K562 (cell line): ENCODE measurements at regions not wholly inside any gene's neighbourhood (a gene's known extent, or its start where the extent isn't known, plus 50 kb on each side); places are given as distances from the start of the nearest gene placed in this dataset.

Source experiments
- CBX8 ChIP-seq: fragments of 200-600 bp; sonication (generic); IDR thresholded peaks from 2 replicates; pipeline ENCODE4 v1.6.1; 2012; ENCODE audit warnings: borderline replicate concordance, mixed run types, low read depth, mild to moderate bottlenecking, moderate library complexity, mixed read lengths, low read length, control low read depth, inconsistent platforms; ENCODE audit not compliant: poor library complexity, severe bottlenecking; ENCODE audit errors: extremely low read depth
- EZH2 ChIP-seq: IDR thresholded peaks from 2 replicates; pipeline ENCODE4 v1.6.1; 2012; ENCODE audit warnings: low read depth, mild to moderate bottlenecking, inconsistent platforms, low read length, borderline replicate concordance
- MAFK ChIP-seq: IDR thresholded peaks from 2 replicates; pipeline ENCODE4 v1.6.1; 2011; ENCODE audit warnings: low read length, improper control_type of control experiment
- NR2C2 ChIP-seq, 2 experiments: fragments of 200-800 bp in 1 of 2; sonication (Bioruptor generic) in 1 of 2; sonication (generic) in 1 of 2; formaldehyde crosslinking in 1 of 2; IDR thresholded peaks; 2 replicates each; pipeline versions ENCODE4 v1.6.1 to v1.8.0; 2016 to 2022; ENCODE audit warnings: mild to moderate bottlenecking in 1 of 2, missing compliant biosample characterization in 1 of 2, missing genetic modification characterization in 1 of 2, missing genetic modification reagents in 1 of 2
- PHF8 ChIP-seq: fragments of 200-600 bp; sonication (generic); IDR thresholded peaks from 2 replicates; pipeline ENCODE4 v1.6.1; 2012; ENCODE audit warnings: mixed run types, mild to moderate bottlenecking, inconsistent platforms, low read length, moderate library complexity, borderline replicate concordance
- SMC3 ChIP-seq: conservative IDR thresholded peaks from 2 replicates; pipeline ENCODE4 v1.6.1; 2011; ENCODE audit warnings: low read depth, low read length, improper control_type of control experiment; ENCODE audit not compliant: insufficient read depth
- TARDBP ChIP-seq: fragments of 450-650 bp; IDR thresholded peaks from 2 replicates; pipeline ENCODE4 v1.6.1; 2016
- XRCC5 ChIP-seq: fragments of 200-400 bp; formaldehyde crosslinking; IDR thresholded peaks from 2 replicates; pipeline ENCODE4 v1.6.1; 2017; ENCODE audit warnings: low read depth, mild to moderate bottlenecking, low read length
- TF ChIP-seq, protein P1 (sequence below), 2 experiments: fragments of 450-650 bp in 1 of 2; sonication (generic) in 1 of 2; formaldehyde crosslinking in 1 of 2; IDR thresholded peaks in 1 of 2; conservative IDR thresholded peaks in 1 of 2; 2 replicates each; pipeline versions ENCODE4 v1.6.1 to v1.8.1; 2016 to 2023; ENCODE audit warnings: mild to moderate bottlenecking in 2 of 2, moderate library complexity in 2 of 2, inconsistent platforms in 1 of 2, missing genetic modification reagents in 1 of 2
- TF ChIP-seq, protein P2 (sequence below): IDR thresholded peaks from 2 replicates; pipeline ENCODE4 v1.6.1; 2012; ENCODE audit warnings: low read depth, low read length, improper control_type of control experiment, borderline replicate concordance
- TF ChIP-seq, protein P3 (sequence below): sonication (generic); formaldehyde crosslinking; IDR thresholded peaks from 2 replicates; pipeline ENCODE4 v1.8.0; 2023; ENCODE audit warnings: mild to moderate bottlenecking, missing genetic modification reagents
- TF ChIP-seq, protein P4 (sequence below): sonication (generic); formaldehyde crosslinking; IDR thresholded peaks from 2 replicates; pipeline ENCODE4 v1.9.0; 2022; ENCODE audit warnings: mild to moderate bottlenecking, missing genetic modification reagents
- TF ChIP-seq, protein P5 (sequence below), 2 experiments: fragments of 450-650 bp; formaldehyde crosslinking in 1 of 2; IDR thresholded peaks; 2 replicates each; pipeline versions ENCODE4 v1.4.0 to v1.6.1; 2014 to 2020; ENCODE audit warnings: mild to moderate bottlenecking in 2 of 2, borderline replicate concordance in 1 of 2, low read depth in 1 of 2
- TF ChIP-seq, protein P6 (sequence below), 3 experiments: IDR thresholded peaks in 2 of 3; conservative IDR thresholded peaks in 1 of 3; 2 replicates each; pipeline ENCODE4 v1.5.1; 2011 to 2012; ENCODE audit warnings: low read length in 3 of 3, mild to moderate bottlenecking in 3 of 3, control low read depth in 2 of 3, improper control_type of control experiment in 1 of 3, inconsistent platforms in 1 of 3, low read depth in 1 of 3, mixed read lengths in 1 of 3, moderate library complexity in 1 of 3; ENCODE audit not compliant: insufficient read depth in 2 of 3

DNA sequence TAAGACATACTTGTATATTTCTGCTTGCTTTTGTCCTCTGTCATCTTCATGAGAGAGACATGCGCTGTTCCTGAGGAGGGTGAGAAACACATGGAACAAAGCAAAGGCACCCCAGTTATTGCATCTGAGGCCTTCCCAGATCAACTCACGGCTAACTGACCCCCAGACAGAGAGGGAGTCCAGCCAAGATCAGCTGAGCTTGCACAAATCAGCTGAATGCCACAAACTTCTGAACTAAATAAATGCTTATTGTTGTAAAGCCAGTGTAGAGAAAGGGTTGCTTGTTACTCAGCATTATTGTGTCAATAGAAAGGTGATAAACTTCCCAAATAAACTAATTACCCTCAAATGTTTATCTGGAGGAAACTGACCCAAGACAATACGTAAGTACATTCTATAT is 163.8 kb downstream of the BTC start:
- TF ChIP-seq, protein P1, sequence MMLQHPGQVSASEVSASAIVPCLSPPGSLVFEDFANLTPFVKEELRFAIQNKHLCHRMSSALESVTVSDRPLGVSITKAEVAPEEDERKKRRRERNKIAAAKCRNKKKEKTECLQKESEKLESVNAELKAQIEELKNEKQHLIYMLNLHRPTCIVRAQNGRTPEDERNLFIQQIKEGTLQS (IDR thresholded peaks at IDR 0.05), result no peak
- TF ChIP-seq, protein P1 (CRISPR knock-in tag; conservative IDR thresholded peaks at IDR 0.05), result no peak
- TF ChIP-seq TARDBP, result no peak
- peak; percentile 36; the same call in 1 of the 2 replicates for TF ChIP-seq MAFK
- TF ChIP-seq, protein P2, sequence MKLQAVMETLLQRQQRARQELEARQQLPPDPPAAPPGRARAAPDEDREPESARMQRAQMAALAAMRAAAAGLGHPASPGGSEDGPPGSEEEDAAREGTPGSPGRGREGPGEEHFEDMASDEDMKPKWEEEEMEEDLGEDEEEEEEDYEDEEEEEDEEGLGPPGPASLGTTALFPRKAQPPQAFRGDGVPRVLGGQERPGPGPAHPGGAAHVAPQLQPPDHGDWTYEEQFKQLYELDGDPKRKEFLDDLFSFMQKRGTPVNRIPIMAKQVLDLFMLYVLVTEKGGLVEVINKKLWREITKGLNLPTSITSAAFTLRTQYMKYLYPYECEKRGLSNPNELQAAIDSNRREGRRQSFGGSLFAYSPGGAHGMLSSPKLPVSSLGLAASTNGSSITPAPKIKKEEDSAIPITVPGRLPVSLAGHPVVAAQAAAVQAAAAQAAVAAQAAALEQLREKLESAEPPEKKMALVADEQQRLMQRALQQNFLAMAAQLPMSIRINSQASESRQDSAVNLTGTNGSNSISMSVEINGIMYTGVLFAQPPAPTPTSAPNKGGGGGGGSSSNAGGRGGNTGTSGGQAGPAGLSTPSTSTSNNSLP, result no peak
- TF ChIP-seq EZH2, result no peak
- TF ChIP-seq, protein P3, sequence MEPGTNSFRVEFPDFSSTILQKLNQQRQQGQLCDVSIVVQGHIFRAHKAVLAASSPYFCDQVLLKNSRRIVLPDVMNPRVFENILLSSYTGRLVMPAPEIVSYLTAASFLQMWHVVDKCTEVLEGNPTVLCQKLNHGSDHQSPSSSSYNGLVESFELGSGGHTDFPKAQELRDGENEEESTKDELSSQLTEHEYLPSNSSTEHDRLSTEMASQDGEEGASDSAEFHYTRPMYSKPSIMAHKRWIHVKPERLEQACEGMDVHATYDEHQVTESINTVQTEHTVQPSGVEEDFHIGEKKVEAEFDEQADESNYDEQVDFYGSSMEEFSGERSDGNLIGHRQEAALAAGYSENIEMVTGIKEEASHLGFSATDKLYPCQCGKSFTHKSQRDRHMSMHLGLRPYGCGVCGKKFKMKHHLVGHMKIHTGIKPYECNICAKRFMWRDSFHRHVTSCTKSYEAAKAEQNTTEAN (CRISPR knock-in tag), result no peak
- TF ChIP-seq, protein P4, sequence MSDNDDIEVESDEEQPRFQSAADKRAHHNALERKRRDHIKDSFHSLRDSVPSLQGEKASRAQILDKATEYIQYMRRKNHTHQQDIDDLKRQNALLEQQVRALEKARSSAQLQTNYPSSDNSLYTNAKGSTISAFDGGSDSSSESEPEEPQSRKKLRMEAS, result no peak
- TF ChIP-seq CBX8, result no peak
- TF ChIP-seq NR2C2 (CRISPR knock-in tag; IDR thresholded peaks at IDR 0.05), result no peak
- TF ChIP-seq NR2C2 (tag; IDR thresholded peaks at IDR 0.05), result no peak
- no peak for TF ChIP-seq PHF8
- TF ChIP-seq, protein P5, sequence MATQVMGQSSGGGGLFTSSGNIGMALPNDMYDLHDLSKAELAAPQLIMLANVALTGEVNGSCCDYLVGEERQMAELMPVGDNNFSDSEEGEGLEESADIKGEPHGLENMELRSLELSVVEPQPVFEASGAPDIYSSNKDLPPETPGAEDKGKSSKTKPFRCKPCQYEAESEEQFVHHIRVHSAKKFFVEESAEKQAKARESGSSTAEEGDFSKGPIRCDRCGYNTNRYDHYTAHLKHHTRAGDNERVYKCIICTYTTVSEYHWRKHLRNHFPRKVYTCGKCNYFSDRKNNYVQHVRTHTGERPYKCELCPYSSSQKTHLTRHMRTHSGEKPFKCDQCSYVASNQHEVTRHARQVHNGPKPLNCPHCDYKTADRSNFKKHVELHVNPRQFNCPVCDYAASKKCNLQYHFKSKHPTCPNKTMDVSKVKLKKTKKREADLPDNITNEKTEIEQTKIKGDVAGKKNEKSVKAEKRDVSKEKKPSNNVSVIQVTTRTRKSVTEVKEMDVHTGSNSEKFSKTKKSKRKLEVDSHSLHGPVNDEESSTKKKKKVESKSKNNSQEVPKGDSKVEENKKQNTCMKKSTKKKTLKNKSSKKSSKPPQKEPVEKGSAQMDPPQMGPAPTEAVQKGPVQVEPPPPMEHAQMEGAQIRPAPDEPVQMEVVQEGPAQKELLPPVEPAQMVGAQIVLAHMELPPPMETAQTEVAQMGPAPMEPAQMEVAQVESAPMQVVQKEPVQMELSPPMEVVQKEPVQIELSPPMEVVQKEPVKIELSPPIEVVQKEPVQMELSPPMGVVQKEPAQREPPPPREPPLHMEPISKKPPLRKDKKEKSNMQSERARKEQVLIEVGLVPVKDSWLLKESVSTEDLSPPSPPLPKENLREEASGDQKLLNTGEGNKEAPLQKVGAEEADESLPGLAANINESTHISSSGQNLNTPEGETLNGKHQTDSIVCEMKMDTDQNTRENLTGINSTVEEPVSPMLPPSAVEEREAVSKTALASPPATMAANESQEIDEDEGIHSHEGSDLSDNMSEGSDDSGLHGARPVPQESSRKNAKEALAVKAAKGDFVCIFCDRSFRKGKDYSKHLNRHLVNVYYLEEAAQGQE (IDR thresholded peaks at IDR 0.05; ENCODE audit: borderline replicate concordance), result no peak
- TF ChIP-seq, protein P5 (CRISPR knock-in tag; IDR thresholded peaks at IDR 0.05; ENCODE audit: low read depth), result no peak
- no peak for TF ChIP-seq XRCC5
- TF ChIP-seq, protein P6, sequence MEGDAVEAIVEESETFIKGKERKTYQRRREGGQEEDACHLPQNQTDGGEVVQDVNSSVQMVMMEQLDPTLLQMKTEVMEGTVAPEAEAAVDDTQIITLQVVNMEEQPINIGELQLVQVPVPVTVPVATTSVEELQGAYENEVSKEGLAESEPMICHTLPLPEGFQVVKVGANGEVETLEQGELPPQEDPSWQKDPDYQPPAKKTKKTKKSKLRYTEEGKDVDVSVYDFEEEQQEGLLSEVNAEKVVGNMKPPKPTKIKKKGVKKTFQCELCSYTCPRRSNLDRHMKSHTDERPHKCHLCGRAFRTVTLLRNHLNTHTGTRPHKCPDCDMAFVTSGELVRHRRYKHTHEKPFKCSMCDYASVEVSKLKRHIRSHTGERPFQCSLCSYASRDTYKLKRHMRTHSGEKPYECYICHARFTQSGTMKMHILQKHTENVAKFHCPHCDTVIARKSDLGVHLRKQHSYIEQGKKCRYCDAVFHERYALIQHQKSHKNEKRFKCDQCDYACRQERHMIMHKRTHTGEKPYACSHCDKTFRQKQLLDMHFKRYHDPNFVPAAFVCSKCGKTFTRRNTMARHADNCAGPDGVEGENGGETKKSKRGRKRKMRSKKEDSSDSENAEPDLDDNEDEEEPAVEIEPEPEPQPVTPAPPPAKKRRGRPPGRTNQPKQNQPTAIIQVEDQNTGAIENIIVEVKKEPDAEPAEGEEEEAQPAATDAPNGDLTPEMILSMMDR (IDR thresholded peaks at IDR 0.05 in 2 of 3, conservative IDR thresholded peaks at IDR 0.05 in 1 of 3; ENCODE audit: insufficient read depth in 2 of 3, low read depth in 1 of 3, low read length in 3 of 3), result no peak
- no peak for TF ChIP-seq SMC3
